SK-N-MC (cell line): ENCODE measurements at regions not wholly inside any gene's neighbourhood (a gene's known extent, or its start where the extent isn't known, plus 50 kb on each side); places are given as distances from the start of the nearest gene placed in this dataset.

Experiments
- DNase-seq: peaks from one replicate; pipeline ENCODE4 v3.0.0-alpha.2; 2011; ENCODE audit warnings: low read depth, low spot score
- H3K27ac ChIP-seq: fragments of 200-600 bp; sonication (generic); 2 replicates; pipeline ENCODE4 v1.5.1; 2016; ENCODE audit warnings: mixed run types
- H3K36me3 ChIP-seq: fragments of 200-600 bp; sonication (generic); 2 replicates; pipeline ENCODE4 v1.6.1; 2017; ENCODE audit warnings: antibody characterized with exemption, low read length, mixed read lengths; ENCODE audit not compliant: insufficient read depth
- H3K4me3 ChIP-seq: fragments of 200-600 bp; sonication (generic); 2 replicates; pipeline ENCODE4 v1.5.1; 2016
- H3K9ac ChIP-seq: fragments of 200-600 bp; sonication (generic); 2 replicates; pipeline ENCODE4 v1.8.0; 2017; ENCODE audit warnings: mixed run types, mixed read lengths; ENCODE audit not compliant: insufficient read length
- H3K9me3 ChIP-seq: fragments of 200-600 bp; sonication (generic); 2 replicates; pipeline ENCODE4 v1.6.1; 2017; ENCODE audit warnings: low read depth, mild to moderate bottlenecking, antibody characterized with exemption, low read length, moderate library complexity, mixed read lengths
- EZH2 ChIP-seq: fragments of 200-600 bp; sonication (generic); IDR thresholded peaks from one replicate; pipeline ENCODE4 v1.6.1; 2017; ENCODE audit warnings: antibody characterized with exemption
- FOXP2 ChIP-seq: optimal IDR thresholded peaks from 2 replicates; pipeline ENCODE3; 2011; ENCODE audit warnings: mild to moderate bottlenecking, moderate library complexity; ENCODE audit not compliant: insufficient read depth; ENCODE audit errors: extremely low read length, control extremely low read depth
- POLR2AphosphoS5 ChIP-seq: IDR thresholded peaks from 2 replicates; pipeline ENCODE4 v1.6.1; 2012; ENCODE audit warnings: mild to moderate bottlenecking, low read depth, low read length, borderline replicate concordance

GRCh38 chr18:57925706-57926105 is 118.3 kb upstream of the NEDD4L start:
- no peaks in the 10 kb centered on the region for H3K36me3 ChIP-seq
- H3K9ac ChIP-seq = no peak overlapping the region
- TF ChIP-seq POLR2AphosphoS5 = no peak
- no peak for TF ChIP-seq EZH2
- no peak for TF ChIP-seq FOXP2
- DNase-seq = no peak
- no peak overlapping the region for H3K27ac ChIP-seq
- H3K4me3 ChIP-seq = no peak overlapping the region
- no peaks in the 10 kb centered on the region for H3K9me3 ChIP-seq

- Histone ChIP-seq H3K9me3 (no peaks in the 10 kb centered on the region), H3K36me3 (no peaks in the 10 kb centered on the region), H3K9ac (no peak overlapping the region), H3K27ac (no peak overlapping the region), H3K4me3 (no peak overlapping the region)
- TF ChIP-seq FOXP2 (no peak), POLR2AphosphoS5 (no peak), EZH2 (no peak)
- DNase-seq = no peak
These were observed 120.4 kb upstream of the NEDD4L start for GRCh38 chr18:57923611-57924010.

- Histone ChIP-seq H3K9me3 (no peaks in the 10 kb centered on the region), H3K4me3 (no peak overlapping the region), H3K9ac (no peak overlapping the region), H3K36me3 (no peaks in the 10 kb centered on the region), H3K27ac (no peak overlapping the region)
- DNase-seq = no peak
- TF ChIP-seq FOXP2 = no peak
- TF ChIP-seq EZH2 = no peak
- TF ChIP-seq POLR2AphosphoS5 = no peak
These were observed 119.8 kb upstream of the ATP8B1 start for GRCh38 chr18:57922885-57923284.

GRCh38 chr18:57921708-57922107 is 118.6 kb upstream of the ATP8B1 start:
- Histone ChIP-seq H3K9me3 (no peaks in the 10 kb centered on the region), H3K9ac (no peak overlapping the region), H3K27ac (no peak overlapping the region), H3K36me3 (no peaks in the 10 kb centered on the region), H3K4me3 (no peak overlapping the region)
- DNase-seq = no peak
- TF ChIP-seq POLR2AphosphoS5 = no peak
- no peak for TF ChIP-seq FOXP2
- TF ChIP-seq EZH2 = no peak

- H3K27ac ChIP-seq = no peak overlapping the region
These were observed 116.9 kb upstream of the ATP8B1 start for GRCh38 chr18:57920036-57920435.

GRCh38 chr18:57918601-57919000 is 115.5 kb upstream of the ATP8B1 start:
- Histone ChIP-seq H3K9ac (no peak overlapping the region), H3K9me3 (no peaks in the 10 kb centered on the region), H3K36me3 (no peaks in the 10 kb centered on the region), H3K27ac (no peak overlapping the region), H3K4me3 (no peak overlapping the region)
- no peak for TF ChIP-seq EZH2
- no peak for TF ChIP-seq POLR2AphosphoS5
- no peak for TF ChIP-seq FOXP2
- no peak for DNase-seq

More at GRCh38 chr18:57920036-57920435, 116.9 kb upstream of the ATP8B1 start:
- TF ChIP-seq EZH2 (no peak), FOXP2 (no peak), POLR2AphosphoS5 (no peak)
- no peak for DNase-seq
- Histone ChIP-seq H3K9ac (no peak overlapping the region), H3K9me3 (no peaks in the 10 kb centered on the region), H3K36me3 (no peaks in the 10 kb centered on the region), H3K4me3 (no peak overlapping the region)

- Histone ChIP-seq H3K27ac (no peak overlapping the region), H3K4me3 (no peak overlapping the region), H3K9me3 (no peaks in the 10 kb centered on the region), H3K9ac (no peak overlapping the region), H3K36me3 (no peaks in the 10 kb centered on the region)
- TF ChIP-seq EZH2 (no peak), FOXP2 (no peak), POLR2AphosphoS5 (no peak)
- DNase-seq = no peak
These were observed 113.6 kb upstream of the ATP8B1 start for GRCh38 chr18:57916684-57917083.

GRCh38 chr18:57915865-57916582 is 112.9 kb upstream of the ATP8B1 start:
- Histone ChIP-seq H3K9ac (no peak overlapping the region), H3K36me3 (no peaks in the 10 kb centered on the region), H3K4me3 (no peak overlapping the region), H3K9me3 (no peaks in the 10 kb centered on the region), H3K27ac (no peak overlapping the region)
- no peak for DNase-seq
- TF ChIP-seq POLR2AphosphoS5 (no peak), EZH2 (no peak), FOXP2 (no peak)

- TF ChIP-seq EZH2 (no peak), POLR2AphosphoS5 (no peak), FOXP2 (no peak)
- Histone ChIP-seq H3K9ac (no peak overlapping the region), H3K9me3 (no peaks in the 10 kb centered on the region), H3K36me3 (no peaks in the 10 kb centered on the region), H3K4me3 (no peak overlapping the region), H3K27ac (no peak overlapping the region)
- DNase-seq = no peak
These were observed 112.1 kb upstream of the ATP8B1 start for GRCh38 chr18:57915248-57915647.
